HG03558 (cell line): ENCODE measurements at regions not wholly inside any gene's neighbourhood (a gene's known extent, or its start where the extent isn't known, plus 50 kb on each side); places are given as distances from the start of the nearest gene placed in this dataset.
"Not testable (repeated sequence)": the region's sequence is repeated elsewhere in the genome, so short reads cannot be mapped to it uniquely, and the experiment has no call there.

Experiments used
- ATAC-seq: cut with Tn5 transposase; IDR thresholded peaks from one replicate; pipeline ENCODE4 v1.9.1; 2021; ENCODE audit warnings: moderate number of reproducible peaks; ENCODE audit not compliant: unreplicated experiment; ENCODE audit errors: extremely low read depth

DNA sequence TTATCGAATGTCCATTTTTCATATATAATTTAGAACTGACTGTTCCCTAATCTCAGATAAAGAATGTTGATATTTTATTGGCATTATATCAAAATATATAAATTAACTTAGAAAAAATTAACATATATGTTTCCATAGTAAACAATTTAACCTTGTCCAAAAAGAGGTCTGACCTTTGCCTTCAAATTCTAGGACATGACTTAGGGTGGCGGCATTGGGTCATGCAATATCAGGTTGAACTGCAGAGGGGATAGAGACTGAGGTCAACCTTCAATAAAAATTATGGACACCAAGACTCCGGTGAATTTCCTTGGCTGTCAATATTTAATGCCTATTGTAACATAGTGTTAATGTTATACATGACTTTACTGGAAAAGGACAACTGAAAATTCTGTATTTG, 199.8 kb downstream of the RPL10L start:
- ATAC-seq: no peak

DNA sequence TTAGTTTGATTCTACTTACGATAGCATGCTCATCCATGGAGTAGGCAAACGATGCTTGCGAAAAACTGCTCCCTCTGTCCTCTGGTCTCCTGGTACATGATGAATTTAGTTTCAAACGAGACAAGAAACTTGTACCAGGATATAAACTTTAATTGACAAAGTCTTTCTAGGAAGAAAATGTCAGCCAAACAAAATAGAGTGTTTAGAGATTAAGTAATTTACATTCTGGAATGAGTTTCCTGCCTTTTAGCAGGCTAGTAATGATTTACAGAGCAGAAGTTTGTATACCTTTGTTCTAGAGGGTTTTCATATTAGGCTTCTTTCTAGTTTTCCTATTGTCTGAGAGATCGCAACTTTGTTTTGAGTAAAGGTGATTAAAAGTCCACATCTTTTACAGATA, 206.9 kb downstream of the RPL10L start:
- no peak for ATAC-seq

DNA sequence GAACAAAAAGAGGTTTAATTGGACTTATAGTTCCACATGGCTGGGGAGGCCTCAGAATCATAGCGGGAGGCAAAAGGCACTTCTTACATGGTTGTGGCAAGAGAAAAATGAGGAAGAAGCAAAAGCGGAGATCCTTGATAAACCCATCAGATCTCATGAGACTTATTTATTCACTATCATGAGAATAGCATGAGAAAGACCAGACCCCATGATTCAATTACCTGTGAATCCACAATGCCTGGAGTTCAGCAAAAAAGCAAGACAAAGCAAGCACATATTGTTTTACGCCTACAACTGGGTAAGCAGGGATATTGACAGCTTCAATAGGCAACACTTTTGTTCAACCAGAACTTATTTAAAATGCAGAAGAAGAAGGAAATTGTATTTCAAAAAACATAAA, 218.2 kb downstream of the RPL10L start:
- no peak for ATAC-seq

DNA sequence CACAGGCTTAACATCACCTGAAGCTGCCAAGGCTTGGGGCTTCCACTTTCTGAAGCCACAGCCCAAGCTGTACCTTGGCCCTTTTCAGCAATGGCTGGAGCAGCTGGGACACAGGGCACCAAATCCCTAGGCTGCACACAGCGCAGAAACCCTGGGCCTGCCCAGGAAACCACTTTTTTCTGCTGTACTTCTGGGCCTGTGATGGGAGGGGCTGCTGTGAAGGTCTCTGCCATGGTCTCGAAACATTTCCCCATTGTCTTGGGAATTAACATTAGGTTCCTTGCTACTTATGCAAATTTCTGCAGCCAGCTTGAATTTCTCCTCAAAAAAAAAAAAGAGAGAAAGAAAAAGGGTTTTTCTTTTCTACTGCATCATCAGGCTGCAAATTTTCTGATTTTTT, 219.1 kb downstream of the RPL10L start:
- no peak for ATAC-seq

DNA sequence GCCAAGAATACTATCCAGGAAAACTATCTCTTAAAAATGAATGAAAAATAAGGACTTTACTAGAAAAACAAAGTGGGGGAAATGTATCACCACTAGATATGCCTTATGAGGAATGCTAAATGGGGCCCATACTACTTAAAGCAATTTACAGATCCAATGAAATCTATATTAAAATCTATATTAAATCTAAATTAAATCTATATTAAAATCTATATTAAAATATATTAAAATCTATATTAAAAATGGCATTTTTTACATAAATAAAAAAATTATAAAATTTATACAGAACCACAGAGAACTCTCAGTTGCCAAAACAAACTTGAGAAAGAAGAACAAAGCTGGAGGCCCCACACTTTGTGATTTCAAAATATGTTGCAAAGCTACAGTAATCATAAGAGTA, 234.5 kb downstream of the RPL10L start:
- no peak for ATAC-seq

DNA sequence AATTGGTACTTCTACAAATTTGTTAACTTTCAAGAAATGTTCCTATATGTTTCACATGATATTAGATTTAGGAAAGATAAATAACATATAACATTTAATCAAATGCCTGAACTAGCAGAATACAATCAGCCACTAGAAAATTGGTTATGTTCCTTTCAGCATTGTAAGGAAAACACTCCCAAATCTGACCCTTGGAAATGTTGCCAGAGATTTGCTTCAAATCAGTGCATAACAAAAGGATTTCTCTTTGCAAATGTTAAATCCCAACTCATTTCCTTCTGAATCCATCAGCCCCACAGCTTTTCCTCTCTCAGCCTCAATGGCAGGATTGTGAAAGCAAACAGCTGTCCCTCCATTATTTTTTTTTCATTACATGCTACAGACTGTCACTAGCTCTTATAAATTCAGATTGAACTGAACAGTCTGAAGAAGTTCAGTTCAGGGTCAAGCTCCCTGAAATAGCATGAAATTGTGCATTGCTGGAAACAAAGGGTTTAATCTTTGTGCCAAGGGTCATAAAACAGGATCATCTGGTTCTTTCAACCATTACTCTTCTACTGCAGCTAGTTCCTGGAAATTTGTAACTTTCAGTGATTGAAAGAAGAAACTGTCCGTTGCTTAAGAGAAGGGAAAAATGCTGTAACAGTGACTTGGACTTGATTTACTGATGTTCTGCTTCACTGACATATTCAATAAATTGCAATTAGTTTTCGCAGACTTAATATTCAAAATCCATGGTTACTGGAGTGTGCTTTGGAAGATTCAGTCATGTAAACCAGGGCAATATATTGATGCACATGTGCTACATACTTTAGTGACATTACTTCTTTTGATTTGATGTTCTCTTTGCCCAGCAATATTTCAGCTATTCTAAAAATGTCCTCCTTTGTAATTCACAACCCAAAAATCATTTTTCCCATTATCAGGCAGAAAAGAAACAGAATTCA, 246.4 kb downstream of the RPL10L start:
- ATAC-seq: no peak

DNA sequence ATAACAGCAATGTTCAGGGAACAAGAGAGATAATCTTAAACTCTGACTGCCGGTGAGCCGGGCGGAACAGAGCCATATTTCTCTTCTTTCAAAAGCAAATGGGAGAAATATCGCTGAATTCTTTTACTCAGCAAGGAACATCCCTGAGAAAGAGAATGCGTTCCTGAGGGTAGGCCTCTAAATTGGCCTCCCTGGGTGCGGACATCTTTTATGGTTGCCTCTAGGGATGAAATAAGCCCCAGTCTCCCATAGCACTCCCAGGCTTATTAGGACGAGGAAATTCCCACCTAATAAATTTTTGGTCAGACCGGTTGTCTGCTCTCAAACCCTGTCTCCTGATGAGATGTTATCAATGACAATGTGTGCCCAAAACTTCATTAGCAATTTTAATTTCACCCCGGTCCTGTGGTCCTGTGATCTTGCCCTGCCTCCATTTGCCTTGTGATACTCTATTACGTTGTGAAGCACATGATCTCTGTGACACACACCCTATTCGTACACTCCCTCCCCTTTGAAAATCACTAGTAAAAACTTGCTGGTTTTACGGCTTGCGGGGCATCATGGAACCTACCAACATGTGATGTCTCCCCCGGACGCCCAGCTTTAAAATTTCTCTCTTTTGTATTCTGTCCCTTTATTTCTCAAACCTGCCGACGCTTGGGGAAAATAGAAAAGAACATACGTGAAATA, 249.4 kb downstream of the RPL10L start:
- not testable (repeated sequence) for ATAC-seq

DNA sequence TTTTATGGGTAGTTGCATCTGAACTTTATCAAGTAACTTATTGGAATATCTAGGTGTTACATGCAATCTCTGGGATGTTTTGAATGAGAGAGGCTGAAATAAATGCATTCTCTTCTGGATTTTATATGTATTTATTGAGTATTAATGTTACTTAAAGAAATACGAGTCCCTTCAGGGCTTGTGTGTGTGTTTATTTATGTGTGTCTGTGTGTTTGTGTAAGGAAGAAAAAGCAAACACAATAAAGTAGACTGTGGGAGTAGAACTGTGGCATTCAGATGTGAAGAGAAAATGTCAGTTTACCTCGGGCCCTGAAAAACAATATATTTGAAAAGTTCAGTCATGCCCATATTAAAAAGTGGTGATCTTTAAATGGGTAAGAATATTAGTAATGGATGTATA, 250.5 kb downstream of the RPL10L start:
- ATAC-seq: no peak

DNA sequence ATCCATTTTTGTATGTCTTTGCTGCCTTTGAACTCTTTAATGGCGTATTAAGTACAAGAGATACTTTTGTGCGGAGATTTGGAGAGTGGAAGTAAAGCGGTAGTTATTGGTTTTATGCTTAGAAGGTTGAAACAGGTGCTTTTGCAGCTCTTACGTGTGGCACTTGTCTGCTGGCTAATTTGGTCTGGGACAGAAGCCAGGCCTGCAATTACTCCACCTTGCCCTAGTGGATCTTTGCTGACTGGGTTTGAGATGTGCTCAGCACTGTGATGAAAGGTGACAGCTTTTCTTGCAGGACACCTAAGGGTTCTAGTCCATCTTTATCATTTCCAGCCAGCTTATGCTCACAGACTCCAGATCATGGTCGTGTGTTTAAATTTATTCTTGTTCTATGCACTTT, 252.5 kb downstream of the RPL10L start:
- no peak for ATAC-seq

DNA sequence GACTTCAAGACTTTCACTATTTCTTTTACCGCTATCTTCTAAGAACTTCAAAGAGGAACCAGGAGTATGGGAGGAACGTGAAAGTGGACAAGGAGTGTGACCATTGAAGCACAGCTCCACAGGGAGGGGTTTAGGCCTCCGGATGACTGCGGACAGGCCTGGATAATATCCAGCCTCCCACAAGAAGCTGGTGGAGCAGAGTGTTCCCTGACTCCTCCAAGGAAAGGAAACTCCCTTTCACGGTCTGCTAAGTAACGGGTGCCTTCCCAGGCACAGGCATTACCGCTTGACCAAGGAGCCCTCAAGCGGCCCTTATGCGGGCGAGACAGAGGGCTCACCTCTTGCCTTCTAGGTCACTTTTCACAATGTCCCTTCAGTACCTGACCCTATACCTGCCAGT, 267.0 kb downstream of the RPL10L start:
- ATAC-seq: no peak

DNA sequence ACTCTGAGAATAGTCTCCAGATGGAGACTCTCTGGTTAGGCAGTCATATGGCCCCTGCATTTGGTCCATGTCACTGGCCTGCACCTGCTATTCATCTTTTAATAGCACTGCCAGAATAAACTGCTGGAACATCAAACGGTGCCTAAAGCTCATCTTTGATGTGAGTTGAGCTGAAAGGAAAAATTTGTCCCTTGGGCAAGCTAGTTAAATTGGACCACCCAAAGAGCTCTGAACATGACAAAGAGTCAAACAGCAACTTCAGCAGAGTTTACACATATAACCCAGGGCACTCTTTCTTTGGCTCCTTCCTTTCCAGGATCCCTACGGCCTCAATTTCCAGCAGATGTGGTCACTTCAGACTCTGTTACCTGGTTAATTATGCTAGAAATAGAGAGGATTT, 269.9 kb downstream of the RPL10L start:
- no peak for ATAC-seq

DNA sequence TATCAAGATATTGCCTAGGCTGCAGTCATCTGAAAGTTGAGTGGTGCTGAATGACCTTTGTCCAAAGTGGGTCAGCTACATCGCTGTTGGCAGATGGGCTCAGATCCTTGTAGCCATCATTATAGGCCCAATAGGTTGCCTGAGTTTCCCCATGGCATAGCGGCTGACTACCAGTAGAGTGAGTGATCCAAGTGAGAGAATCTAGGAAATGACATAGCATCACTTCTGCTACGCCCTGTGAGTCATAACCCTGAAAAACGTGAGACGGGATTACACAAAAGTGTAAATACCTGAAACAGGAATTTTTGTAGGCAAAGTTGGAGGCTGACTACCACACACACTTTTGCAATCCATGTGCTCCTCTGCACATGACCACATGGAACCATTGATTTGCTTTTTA, 273.3 kb downstream of the RPL10L start:
- ATAC-seq: no peak

DNA sequence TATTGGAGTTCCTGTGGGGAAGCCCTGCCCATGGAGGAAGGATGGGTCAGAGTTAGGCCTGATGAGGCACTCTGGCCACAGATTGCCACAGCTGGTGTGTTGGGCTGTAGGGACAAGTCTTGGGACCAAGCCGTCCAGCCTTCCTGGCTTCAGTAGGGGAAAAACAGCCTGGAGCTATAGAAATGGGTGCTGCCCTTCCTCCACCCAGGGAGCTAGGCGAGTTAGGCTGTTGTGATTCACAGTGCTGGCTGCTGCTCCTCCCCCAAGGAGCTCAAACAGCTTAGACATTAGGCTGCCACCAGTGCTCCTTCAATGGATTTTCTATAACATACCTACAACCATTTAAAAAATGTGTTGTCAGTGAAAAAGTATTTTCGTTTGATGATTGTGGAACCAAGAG, 274.3 kb downstream of the RPL10L start:
- ATAC-seq: no peak

DNA sequence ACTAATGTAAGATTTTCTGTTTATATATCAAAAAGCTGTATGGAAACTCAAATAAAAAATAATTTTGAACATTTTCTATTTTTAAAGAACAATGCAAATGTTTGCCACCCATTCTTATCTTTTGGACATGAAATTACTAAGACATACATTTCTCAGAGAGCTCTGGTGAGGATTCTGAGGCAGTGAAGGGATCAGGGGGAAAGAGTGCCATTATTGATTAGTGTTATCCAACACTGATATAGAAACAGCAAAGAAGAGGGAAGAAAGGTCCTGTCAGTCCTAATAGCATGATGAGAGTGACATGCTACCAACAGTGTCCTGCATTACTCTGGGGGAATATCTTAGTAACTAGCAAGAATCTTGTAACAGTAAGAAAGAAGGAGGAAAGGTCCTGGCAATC, 282.2 kb downstream of the RPL10L start:
- ATAC-seq: no peak

DNA sequence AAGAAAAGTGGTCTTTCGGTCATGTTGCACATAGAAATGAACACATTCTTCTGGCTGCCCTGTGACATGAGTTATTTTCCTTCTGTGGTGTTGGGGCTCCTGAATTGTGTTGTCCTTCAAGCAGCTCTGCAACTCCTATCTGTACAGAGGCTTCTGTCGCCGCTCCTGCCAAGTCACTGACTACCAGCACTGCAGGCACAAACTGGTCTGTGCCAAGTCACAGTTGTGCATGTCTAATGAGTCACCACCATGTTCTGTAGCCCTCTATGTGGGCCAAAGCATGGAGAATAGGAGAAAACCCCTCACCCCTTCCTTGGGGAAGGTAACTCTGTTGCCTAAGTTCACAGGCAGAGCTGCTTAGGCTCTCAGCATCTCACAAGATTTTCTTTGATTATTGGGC, 283.3 kb downstream of the RPL10L start:
- ATAC-seq: no peak

DNA sequence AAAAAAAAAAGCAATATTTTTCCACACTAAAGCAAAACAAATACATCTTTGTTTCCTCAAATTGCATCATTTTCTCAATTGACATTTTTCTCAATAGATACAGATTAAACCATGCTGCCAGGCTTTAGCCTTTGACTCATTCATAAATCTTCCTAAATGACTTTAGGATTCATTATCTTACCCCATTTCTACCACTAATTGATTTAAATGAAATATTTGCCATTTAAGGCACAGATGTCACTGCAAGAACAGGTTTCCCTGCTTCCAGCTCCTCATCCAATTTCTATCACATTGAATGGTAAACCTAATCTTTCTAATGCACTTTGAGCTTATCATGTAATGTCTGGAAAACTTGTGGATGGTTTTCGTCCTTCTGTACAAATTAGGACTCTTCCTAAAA, 298.7 kb downstream of the RPL10L start:
- no peak for ATAC-seq

DNA sequence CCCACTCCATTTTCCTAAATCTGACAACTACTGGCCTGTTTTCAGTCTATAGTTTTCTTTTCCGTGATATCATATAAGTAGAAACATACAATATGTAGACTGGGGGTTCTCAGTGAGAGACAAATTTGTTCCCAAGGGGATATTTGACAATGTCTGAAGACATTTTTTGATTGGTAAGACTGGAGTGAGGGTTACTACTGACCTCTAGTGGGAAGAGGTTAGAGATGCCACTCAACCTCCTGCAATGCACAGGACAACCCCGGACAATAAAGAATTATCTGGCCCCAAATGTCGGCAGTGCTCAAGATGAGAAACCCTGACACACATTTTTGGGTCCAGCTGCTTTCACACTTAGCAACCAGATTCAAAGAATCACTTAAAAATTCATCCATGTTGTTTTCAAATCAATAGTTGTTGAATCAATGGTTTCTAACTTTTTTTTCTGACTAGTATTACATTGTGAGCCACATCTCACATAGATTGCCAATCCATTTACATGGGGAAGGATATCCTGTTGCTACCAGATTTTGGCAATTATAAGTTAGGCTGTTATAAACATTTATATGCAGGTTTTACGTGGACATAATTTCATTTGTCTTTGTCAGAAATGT, 307.1 kb downstream of the RPL10L start:
- no peak for ATAC-seq

DNA sequence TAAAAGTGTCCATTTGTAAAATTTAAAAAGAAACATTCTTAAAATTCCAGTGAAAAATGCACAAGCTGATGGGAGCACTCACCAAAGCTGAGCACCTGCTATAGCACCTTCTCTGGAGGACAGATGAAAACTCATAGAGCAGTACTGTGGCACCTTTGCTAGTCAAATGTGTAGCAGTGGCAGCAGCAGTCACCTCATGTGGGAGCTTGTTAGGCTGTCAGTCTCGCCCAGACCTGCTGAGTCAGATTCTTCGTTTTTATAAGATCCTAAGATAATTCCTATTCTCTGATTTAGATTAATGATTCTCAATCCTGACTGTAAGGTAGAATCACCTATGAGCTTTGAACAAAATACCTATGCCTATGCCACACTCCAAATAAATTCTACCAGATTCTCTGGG, 325.8 kb downstream of the RPL10L start:
- no peak for ATAC-seq

DNA sequence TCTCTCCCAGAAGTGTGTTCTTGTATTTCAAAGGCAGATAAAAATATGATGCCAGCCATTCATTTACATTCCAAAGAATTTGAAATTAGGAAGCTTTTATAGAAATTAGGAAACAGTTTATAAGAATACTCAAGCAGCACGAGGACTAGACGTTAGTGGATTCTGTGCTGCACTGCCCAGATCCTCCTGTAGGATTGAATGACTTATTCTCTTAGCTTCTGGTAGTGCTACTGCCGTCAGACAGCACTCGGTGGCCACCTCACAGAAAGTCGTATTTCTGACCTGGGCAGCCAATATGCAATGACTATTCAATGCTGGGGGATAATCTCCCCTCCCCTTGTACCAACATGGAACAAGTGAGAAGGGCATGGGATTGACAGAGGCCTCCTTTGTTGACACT, 326.4 kb downstream of the RPL10L start:
- no peak for ATAC-seq

DNA sequence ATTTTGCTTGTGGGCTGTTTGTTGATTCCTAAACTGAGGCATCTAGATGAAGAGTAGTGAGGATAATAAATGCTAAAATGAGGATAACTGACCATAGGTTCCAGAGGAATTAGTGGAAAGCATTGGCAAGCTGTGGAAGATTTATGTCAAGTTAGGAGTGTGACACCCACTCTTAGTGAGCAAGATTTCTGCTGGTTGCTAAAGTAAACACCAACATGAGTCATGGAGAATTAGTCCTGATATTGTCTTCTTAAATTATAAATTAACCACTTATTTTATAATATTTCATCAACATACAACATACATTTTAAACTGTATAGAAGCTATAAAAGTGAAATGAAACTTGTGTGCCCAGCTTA, 328.2 kb downstream of the RPL10L start:
- ATAC-seq: no peak

DNA sequence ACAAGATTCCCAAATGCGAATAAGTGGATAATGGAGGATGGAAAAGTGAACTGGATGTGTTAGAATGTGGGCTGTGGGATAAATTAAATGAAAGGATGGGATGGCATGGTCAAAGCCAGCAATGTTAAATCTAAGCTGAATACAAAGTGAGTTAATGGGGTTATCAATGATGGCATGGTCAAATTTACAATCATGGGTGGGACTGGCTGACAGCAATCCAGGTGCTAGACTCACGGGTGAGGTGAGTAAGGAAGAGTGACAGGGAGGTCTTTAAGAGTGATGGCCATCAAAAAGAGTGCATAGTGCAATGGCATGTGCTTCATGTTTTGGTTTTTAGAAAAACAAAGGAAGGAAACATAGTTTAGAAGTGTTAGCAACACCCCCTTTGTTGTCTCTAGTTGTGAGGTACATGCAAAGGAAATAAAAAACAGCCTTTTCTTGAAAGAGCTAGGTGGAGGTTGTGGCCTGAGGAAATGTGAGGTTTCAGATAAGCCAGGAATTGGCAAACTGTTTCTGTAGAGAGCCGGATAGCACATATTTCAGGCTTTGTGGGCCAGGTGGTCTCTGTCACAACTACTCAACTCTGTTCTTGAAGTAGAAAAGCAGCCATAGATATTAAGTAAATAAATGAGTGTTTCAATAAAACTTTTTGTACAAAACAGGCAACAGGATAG, 328.7 kb downstream of the RPL10L start:
- ATAC-seq: no peak
